HEK293T (cell line): ENCODE measurements at regions not wholly inside any gene's neighbourhood (a gene's known extent, or its start where the extent isn't known, plus 50 kb on each side); places are given as distances from the start of the nearest gene placed in this dataset.
"Not testable (repeated sequence)": the region's sequence is repeated elsewhere in the genome, so short reads cannot be mapped to it uniquely, and the experiment has no call there.

ENCODE experiments used
- CTCF ChIA-PET: fragments of 350-600 bp; formaldehyde crosslinking; extraction: SDS; loops from one replicate; lab custom pipeline; 2021; ENCODE audit warnings: antibody characterized with exemption, inconsistent platforms; lab: Yijun Ruan, JAX
- POLR2A ChIA-PET: fragments of 350-600 bp; formaldehyde crosslinking; extraction: SDS; loops from one replicate; lab custom pipeline; 2020; ENCODE audit warnings: antibody characterized with exemption, inconsistent platforms; lab: Yijun Ruan, JAX
- DNase-seq: peaks from one replicate; pipeline ENCODE4 v3.0.0; 2012; ENCODE audit warnings: mixed read lengths; ENCODE audit errors: extremely low spot score
- ARNT ChIP-seq: fragments of 450-650 bp; IDR thresholded peaks from 2 replicates; pipeline ENCODE4 v1.6.1; 2017; ENCODE audit warnings: mild to moderate bottlenecking
- BHLHE40 ChIP-seq: fragments of 450-650 bp; IDR thresholded peaks from 2 replicates; pipeline ENCODE4 v1.6.1; 2016; ENCODE audit warnings: mild to moderate bottlenecking, moderate library complexity, borderline replicate concordance
- CTBP1 ChIP-seq: fragments of 450-650 bp; IDR thresholded peaks from 2 replicates; pipeline ENCODE4 v1.6.1; 2016; ENCODE audit warnings: borderline replicate concordance
- ELF4 ChIP-seq: fragments of 450-650 bp; IDR thresholded peaks from 2 replicates; pipeline ENCODE4 v1.6.1; 2017; ENCODE audit warnings: antibody characterized with exemption
- FOXA1 ChIP-seq: fragments of 450-650 bp; IDR thresholded peaks from 2 replicates; pipeline ENCODE4 v1.6.1; 2016; ENCODE audit warnings: mild to moderate bottlenecking
- FOXK2 ChIP-seq: fragments of 450-650 bp; IDR thresholded peaks from 2 replicates; pipeline ENCODE4 v1.6.1; 2016; ENCODE audit warnings: mild to moderate bottlenecking
- FOXM1 ChIP-seq: fragments of 450-650 bp; IDR thresholded peaks from 2 replicates; pipeline ENCODE4 v1.6.1; 2017; ENCODE audit warnings: mild to moderate bottlenecking, borderline replicate concordance
- HDGF ChIP-seq: fragments of 450-650 bp; IDR thresholded peaks from 2 replicates; pipeline ENCODE4 v1.6.1; 2017; ENCODE audit warnings: antibody characterized with exemption, borderline replicate concordance
- L3MBTL2 ChIP-seq: fragments of 450-650 bp; conservative IDR thresholded peaks from 2 replicates; pipeline ENCODE4 v1.6.1; 2016; ENCODE audit warnings: mild to moderate bottlenecking
- LEF1 ChIP-seq: fragments of 450-650 bp; IDR thresholded peaks from 2 replicates; pipeline ENCODE4 v1.6.1; 2017; ENCODE audit warnings: mild to moderate bottlenecking, borderline replicate concordance
- NFRKB ChIP-seq: fragments of 450-650 bp; IDR thresholded peaks from 2 replicates; pipeline ENCODE4 v1.6.1; 2016; ENCODE audit warnings: mild to moderate bottlenecking, moderate library complexity
- SP1 ChIP-seq: fragments of 450-650 bp; IDR thresholded peaks from 2 replicates; pipeline ENCODE4 v1.6.1; 2017
- SUZ12 ChIP-seq: fragments of 450-650 bp; IDR thresholded peaks from 2 replicates; pipeline ENCODE4 v1.6.1; 2016; ENCODE audit warnings: mild to moderate bottlenecking
- TARDBP ChIP-seq: fragments of 450-650 bp; IDR thresholded peaks from 2 replicates; pipeline ENCODE4 v1.6.1; 2016
- ZNF384 ChIP-seq: fragments of 450-650 bp; IDR thresholded peaks from 2 replicates; pipeline ENCODE4 v1.6.1; 2016
- TF ChIP-seq, protein P1 (sequence below): fragments of 450-650 bp; IDR thresholded peaks from 2 replicates; pipeline ENCODE4 v1.6.1; 2016

DNA sequence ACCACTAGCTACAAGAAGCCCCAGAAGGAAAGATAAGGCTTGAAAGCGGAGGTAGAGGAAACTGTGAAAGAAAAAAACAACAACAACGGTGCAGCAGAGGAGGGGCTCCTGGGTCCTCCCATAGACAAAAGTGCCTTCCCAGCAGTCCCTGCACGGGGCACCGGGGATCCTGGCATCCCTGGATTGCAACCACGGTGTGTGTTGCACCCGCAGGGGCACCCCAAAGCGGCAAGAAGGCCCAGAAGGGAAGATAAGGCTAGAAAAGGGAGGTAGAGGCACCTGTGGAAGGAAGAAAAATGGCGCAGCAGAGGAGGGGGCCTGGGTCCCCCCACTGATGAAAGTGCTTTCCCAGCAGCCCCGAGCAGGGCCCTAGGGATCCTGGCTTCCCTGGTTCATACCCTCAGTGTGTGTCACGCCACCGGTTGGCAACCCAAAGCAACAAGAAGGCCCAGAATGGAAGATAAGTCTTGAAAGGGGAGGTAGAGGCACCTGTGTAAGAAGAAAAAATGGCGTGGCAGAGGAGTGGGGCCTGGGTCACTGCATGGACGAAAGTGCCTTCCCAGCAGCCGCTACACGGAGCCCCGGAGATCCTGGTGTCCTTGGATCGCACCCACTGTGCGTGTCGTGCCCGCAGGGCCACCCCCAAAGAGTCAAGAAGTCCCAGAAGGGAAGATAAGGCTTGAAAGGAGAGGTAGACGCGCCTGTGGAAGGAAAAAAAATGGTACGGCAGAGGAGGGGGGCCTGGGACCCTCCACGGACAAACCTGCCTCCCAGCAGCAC, 281.0 kb downstream of the ALG10 start:
- DNase-seq, result no peak
- TF ChIP-seq HDGF (no peak), CTBP1 (no peak), TARDBP (no peak), NFRKB (no peak), ELF4 (no peak)
- TF ChIP-seq, protein P1, sequence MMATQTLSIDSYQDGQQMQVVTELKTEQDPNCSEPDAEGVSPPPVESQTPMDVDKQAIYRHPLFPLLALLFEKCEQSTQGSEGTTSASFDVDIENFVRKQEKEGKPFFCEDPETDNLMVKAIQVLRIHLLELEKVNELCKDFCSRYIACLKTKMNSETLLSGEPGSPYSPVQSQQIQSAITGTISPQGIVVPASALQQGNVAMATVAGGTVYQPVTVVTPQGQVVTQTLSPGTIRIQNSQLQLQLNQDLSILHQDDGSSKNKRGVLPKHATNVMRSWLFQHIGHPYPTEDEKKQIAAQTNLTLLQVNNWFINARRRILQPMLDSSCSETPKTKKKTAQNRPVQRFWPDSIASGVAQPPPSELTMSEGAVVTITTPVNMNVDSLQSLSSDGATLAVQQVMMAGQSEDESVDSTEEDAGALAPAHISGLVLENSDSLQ, result no peak
- CTCF ChIA-PET, result no interaction called here
- POLR2A ChIA-PET, result no interaction called here

DNA sequence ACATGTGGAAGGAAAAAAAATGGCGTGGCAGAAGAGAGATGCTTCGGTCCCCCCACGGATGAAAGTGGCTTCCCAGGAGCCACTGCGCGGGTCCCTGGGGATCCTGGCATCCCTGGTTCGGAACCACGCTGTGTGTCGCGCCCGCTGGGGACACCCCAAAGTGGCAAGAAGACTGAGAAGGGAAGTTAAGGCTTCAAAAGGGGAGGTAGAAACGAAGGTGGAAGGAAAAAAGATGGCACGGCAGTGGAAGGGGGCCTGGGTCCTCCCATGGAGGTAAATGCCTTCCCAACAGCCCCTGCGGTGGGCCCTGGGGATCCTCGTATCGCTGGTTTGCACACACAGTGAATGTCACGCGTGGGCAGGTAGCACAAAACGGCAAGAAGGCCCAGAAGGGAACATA, 281.7 kb downstream of the ALG10 start:
- no peak for DNase-seq
- no peak for TF ChIP-seq CTBP1
- no peak for TF ChIP-seq SP1
- TF ChIP-seq, protein P1, result no peak
- TF ChIP-seq NFRKB, result no peak
- TF ChIP-seq LEF1, result no peak
- TF ChIP-seq L3MBTL2, result no peak
- CTCF ChIA-PET, result no interaction called here

DNA sequence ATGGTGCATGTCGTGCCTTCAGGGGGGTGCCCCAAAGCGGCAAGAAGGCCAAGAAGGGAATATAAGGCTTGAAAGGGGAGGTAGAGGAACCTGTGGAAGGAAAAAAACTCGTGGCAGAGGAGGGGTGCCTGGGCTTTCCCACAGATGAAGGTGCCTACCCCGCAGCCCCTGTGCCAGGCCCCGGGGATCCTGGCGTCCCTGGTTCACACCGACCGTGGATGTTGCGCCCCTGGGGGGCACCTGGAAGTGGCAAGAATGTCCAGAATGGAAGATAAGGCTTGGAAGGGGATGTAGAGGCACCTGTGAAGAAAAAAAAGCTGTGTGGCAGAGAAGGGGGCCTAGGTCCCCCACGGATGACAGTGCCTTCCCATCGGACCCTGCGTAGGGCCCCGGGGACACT, 282.2 kb downstream of the ALG10 start:
- CTCF ChIA-PET, result no interaction called here
- TF ChIP-seq SP1, result no peak
- no peak for TF ChIP-seq CTBP1
- TF ChIP-seq FOXA1, result no peak
- TF ChIP-seq LEF1, result no peak
- no peak for TF ChIP-seq NFRKB
- TF ChIP-seq BHLHE40, result no peak
- TF ChIP-seq, protein P1, result no peak
- no peak for TF ChIP-seq L3MBTL2
- TF ChIP-seq HDGF, result no peak
- no peak for TF ChIP-seq ZNF384
- no peak for TF ChIP-seq ARNT
- DNase-seq, result no peak
- POLR2A ChIA-PET, result no interaction called here

More for the DNA sequence above, 281.7 kb downstream of the ALG10 start:
- POLR2A ChIA-PET, result no interaction called here

DNA sequence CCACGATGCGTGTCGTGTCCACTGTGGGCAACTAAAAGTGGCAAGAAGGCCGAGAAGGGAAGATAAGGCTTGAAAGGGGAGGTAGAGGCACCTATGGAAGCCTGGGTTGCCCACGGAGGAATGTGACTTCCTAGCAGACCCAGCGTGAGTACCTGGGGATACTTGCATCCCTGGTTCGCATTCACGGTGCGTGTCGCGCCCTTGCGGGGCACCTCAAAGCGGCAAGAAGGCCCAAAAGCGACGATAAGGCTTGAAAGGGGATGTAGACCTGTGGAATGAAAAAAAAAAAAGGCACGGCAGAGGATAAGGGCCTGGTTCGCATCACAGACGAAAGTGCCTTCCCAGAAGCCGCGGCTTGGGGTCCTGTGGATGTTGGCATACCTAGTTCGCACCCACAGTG, 282.9 kb downstream of the ALG10 start:
- CTCF ChIA-PET, result no interaction called here
- TF ChIP-seq ARNT, result no peak
- no peak for TF ChIP-seq ZNF384
- TF ChIP-seq SP1, result no peak
- no peak for TF ChIP-seq BHLHE40
- TF ChIP-seq TARDBP, result no peak
- TF ChIP-seq, protein P1, result no peak
- POLR2A ChIA-PET, result no interaction called here
- no peak for DNase-seq

DNA sequence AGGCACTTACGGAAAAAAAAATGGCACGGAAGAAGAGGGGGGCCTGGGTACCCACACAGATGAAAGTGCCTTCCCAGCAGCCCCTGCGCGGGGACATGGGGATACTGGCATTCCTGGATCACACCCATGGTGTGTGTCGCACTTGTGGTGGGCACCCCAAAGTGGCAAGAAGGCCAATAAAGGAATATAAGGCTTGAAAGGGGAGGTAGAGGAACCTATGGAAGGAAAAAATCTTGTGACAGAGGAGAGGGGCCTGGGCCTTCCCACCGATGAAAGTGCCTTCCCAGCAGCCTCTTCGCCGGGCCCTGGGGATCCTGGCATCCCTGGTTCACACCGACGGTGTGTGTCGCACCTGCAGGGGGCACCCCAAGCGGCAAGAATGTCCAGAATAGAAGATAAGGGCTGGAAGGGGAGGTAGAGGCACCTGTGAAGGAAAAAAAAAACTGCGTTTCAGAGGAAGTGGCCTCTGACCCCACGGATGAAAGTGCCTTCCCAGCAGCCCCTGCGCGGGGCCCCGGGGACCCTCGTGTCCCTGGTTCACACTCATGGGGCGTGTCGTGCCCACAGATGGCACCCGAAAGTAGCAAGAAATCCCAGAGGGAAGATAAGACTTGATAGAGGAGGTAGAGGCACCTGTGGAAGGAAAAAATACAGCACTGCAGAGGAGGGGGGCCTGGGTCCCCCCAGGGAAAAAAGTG, 284.0 kb downstream of the ALG10 start:
- POLR2A ChIA-PET, result no interaction called here
- TF ChIP-seq FOXK2 (no peak), ARNT (no peak), L3MBTL2 (no peak), NFRKB (no peak), FOXA1 (no peak), TARDBP (no peak), LEF1 (no peak), ZNF384 (no peak), CTBP1 (no peak), ELF4 (no peak), BHLHE40 (no peak), HDGF (no peak), SUZ12 (no peak), FOXM1 (no peak), SP1 (no peak)
- TF ChIP-seq, protein P1, result no peak
- no peak for DNase-seq
- CTCF ChIA-PET, result no interaction called here

DNA sequence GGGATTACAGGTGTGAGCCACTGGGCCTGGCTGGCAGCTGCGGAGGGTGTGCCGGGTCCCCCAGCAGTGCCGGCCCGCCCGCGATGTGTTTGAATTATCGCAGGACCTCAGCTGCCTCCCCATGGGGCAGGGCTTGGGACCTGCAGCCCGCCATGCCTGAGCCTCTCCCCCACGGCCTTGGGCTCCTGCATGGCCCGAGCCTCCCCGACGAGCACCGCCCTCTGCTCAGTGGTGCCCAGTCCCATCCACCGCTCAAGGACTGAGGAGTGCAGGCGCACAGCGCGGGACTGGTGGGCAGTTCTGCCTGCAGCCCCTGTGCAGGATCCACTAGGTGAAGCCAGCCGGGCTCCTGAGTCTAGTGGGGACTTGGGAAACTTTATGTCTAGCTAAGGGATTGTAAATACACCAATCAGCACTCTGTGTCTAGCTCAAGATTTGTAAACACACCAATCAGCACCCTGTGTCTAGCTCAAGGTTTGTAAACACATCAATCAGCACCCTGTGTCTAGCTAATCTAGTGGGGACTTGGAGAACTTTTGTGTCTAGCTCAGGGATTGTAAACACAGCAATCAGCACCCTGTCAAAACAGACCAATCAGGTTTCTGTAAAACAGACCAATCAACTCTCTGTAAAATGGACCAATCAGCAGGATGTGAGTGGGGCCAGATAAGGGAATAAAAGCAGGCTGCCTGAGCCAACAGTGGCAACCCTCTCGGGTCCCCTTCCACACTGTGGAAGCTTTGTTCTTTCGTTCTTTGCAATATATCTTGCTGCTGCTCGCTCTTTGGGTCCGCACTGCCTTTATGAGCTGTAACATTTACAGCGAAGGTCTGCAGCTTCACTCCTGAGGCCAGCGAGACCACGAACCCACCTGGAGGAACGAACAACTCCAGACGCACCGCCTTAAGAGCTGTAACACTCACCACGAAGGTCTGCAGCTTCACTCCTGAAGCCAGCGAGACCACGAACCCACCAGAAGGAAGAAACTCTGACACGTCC, 287.8 kb downstream of the ALG10 start:
- CTCF ChIA-PET, DNase-seq, POLR2A ChIA-PET: not testable (repeated sequence)
